Astrocyte of the cerebellum (primary cell): ENCODE measurements at regions not wholly inside any gene's neighbourhood (a gene's known extent, or its start where the extent isn't known, plus 50 kb on each side); places are given as distances from the start of the nearest gene placed in this dataset.

ENCODE experiments used
- DNase-seq: peaks from one replicate; pipeline ENCODE4 v3.0.0-alpha.2; 2011; ENCODE audit warnings: low read depth
- H3K4me3 ChIP-seq: 2 replicates; pipeline ENCODE4 v1.5.1; 2011; ENCODE audit warnings: mild to moderate bottlenecking, low read depth, low read length, moderate library complexity
- CTCF ChIP-seq: IDR thresholded peaks from 2 replicates; pipeline ENCODE4 v1.5.1; 2012; ENCODE audit warnings: low read length, low read depth, moderate library complexity, mild to moderate bottlenecking; ENCODE audit errors: missing control alignments
- in situ Hi-C: cut with HindIII; loops from 2 replicates; pipeline ENCODE4 v1.10.0; 2017; ENCODE audit warnings: low sequenced_read_pairs

- H3K4me3 ChIP-seq = no peak overlapping the region
- no peak for TF ChIP-seq CTCF
- in situ Hi-C loops = no loop called here
- no peak for DNase-seq
These were observed 780.6 kb upstream of the ZWINT start for GRCh38 chr10:57141708-57142107.

- no peak for DNase-seq
- in situ Hi-C loops = no loop called here
- H3K4me3 ChIP-seq = no peak overlapping the region
- TF ChIP-seq CTCF = no peak
These were observed 758.6 kb upstream of the ZWINT start for GRCh38 chr10:57119684-57120083.

- no peak for TF ChIP-seq CTCF
- DNase-seq = no peak
- in situ Hi-C loops = no loop called here
- no peak overlapping the region for H3K4me3 ChIP-seq
These were observed 752.5 kb upstream of the ZWINT start for GRCh38 chr10:57113545-57113944.

- H3K4me3 ChIP-seq = no peak overlapping the region
- in situ Hi-C loops = no loop called here
- DNase-seq = no peak
- TF ChIP-seq CTCF = no peak
These were observed 741.2 kb upstream of the ZWINT start for GRCh38 chr10:57102236-57102635.

GRCh38 chr10:57098146-57098545 is 737.1 kb upstream of the ZWINT start:
- no peak for TF ChIP-seq CTCF
- in situ Hi-C loops = no loop called here
- H3K4me3 ChIP-seq = no peak overlapping the region
- DNase-seq = no peak

GRCh38 chr10:57096044-57096443 is 735.0 kb upstream of the ZWINT start:
- TF ChIP-seq CTCF = no peak
- H3K4me3 ChIP-seq = no peak overlapping the region
- DNase-seq = no peak
- in situ Hi-C loops = no loop called here

- TF ChIP-seq CTCF = no peak
- DNase-seq = no peak
- H3K4me3 ChIP-seq = no peak overlapping the region
- in situ Hi-C loops = no loop called here
These were observed 733.9 kb upstream of the ZWINT start for GRCh38 chr10:57094965-57095364.
